ENCODE measurements at regions not wholly inside any gene's neighbourhood (a gene's known extent, or its start where the extent isn't known, plus 50 kb on each side); places are given as distances from the start of the nearest gene placed in this dataset.

GRCh38 chr1:188127507-188127906, 1298.8 kb downstream of the PLA2G4A start:
- TF ChIP-seq CTCF (IDR thresholded peaks at IDR 0.05; ENCODE audit: poor library complexity, severe bottlenecking) = no peak
- no peak for TF ChIP-seq EZH2 (IDR thresholded peaks at IDR 0.05; ENCODE audit: borderline replicate concordance, insufficient read depth, low read length, poor library complexity, severe bottlenecking)
- no peak for TF ChIP-seq REST (IDR thresholded peaks at IDR 0.05; ENCODE audit: borderline replicate concordance)
- no peak for TF ChIP-seq TAF1 (IDR thresholded peaks at IDR 0.05; ENCODE audit: low read depth)
- TF ChIP-seq POLR2AphosphoS5 (IDR thresholded peaks at IDR 0.05) = no peak
- TF ChIP-seq MXI1 (conservative IDR thresholded peaks at IDR 0.05; ENCODE audit: poor library complexity, severe bottlenecking) = no peak
- no peak for TF ChIP-seq SMC3 (conservative IDR thresholded peaks at IDR 0.05; ENCODE audit: poor library complexity)
- TF ChIP-seq EP300 (conservative IDR thresholded peaks at IDR 0.05; ENCODE audit: poor library complexity, severe bottlenecking) = no peak
